IMR-90 (cell line): ENCODE measurements at regions not wholly inside any gene's neighbourhood (a gene's known extent, or its start where the extent isn't known, plus 50 kb on each side); places are given as distances from the start of the nearest gene placed in this dataset.

Experiments used
- ATAC-seq: fragments of 200-7000 bp; cut with Tn5 transposase; 2 replicates; pipeline ENCODE4 v1.9.1; 2020; ENCODE audit warnings: low read depth, mild to moderate bottlenecking, moderate library complexity
- BruUV-seq: library from RNA; stranded (reverse); fragments of 400-500 nt; replicated peaks from 2 replicates; lab custom pipeline; 2021; lab: Mats Ljungman, UMichigan
- CTCF ChIA-PET: fragments of 300-600 bp; formaldehyde crosslinking; extraction: SDS; loops from one replicate; lab custom pipeline; 2021; ENCODE audit warnings: antibody characterized with exemption; lab: Yijun Ruan, JAX
- POLR2A ChIA-PET: fragments of 300-600 bp; sonication (Branson Sonifier 250); formaldehyde crosslinking; loops from one replicate; lab custom pipeline; 2022; ENCODE audit warnings: antibody characterized with exemption; ENCODE audit not compliant: unreplicated experiment; lab: Charles Lee
- DNase-seq: peaks from one replicate; pipeline ENCODE4 v3.0.0; 2013
- H2AFZ ChIP-seq: replicated peaks from 2 replicates; pipeline ENCODE3; 2013; ENCODE audit warnings: low read length, mild to moderate bottlenecking; ENCODE audit not compliant: poor library complexity
- H2AK5ac ChIP-seq: 2 replicates; pipeline ENCODE4 v1.6.1; 2013; ENCODE audit warnings: low read depth, low read length, inconsistent platforms
- H2AK9ac ChIP-seq: replicated peaks from 2 replicates; pipeline ENCODE3; 2013; ENCODE audit warnings: mild to moderate bottlenecking, low read depth, low read length, moderate library complexity; ENCODE audit not compliant: poor library complexity
- H2BK120ac ChIP-seq: 2 replicates; pipeline ENCODE4 v1.6.1; 2013; ENCODE audit warnings: low read depth, low read length, inconsistent platforms
- H2BK15ac ChIP-seq: 3 replicates; pipeline ENCODE4 v1.6.1; 2013; ENCODE audit warnings: low read depth, low read length, inconsistent platforms
- H2BK20ac ChIP-seq: 2 replicates; pipeline ENCODE4 v1.6.1; 2013; ENCODE audit warnings: low read depth, mild to moderate bottlenecking, inconsistent platforms, low read length, moderate library complexity
- H2BK5ac ChIP-seq: 2 replicates; pipeline ENCODE4 v1.6.1; 2013; ENCODE audit warnings: mild to moderate bottlenecking, low read depth, low read length, inconsistent platforms; ENCODE audit not compliant: poor library complexity, severe bottlenecking
- H3K14ac ChIP-seq: replicated peaks from 2 replicates; pipeline ENCODE4 v1.6.1; 2013; ENCODE audit warnings: low read depth, low read length, inconsistent platforms
- H3K18ac ChIP-seq: 2 replicates; pipeline ENCODE4 v1.6.1; 2013; ENCODE audit warnings: low read depth, low read length, control low read depth
- H3K23ac ChIP-seq: 2 replicates; pipeline ENCODE4 v1.6.1; 2013; ENCODE audit warnings: low read depth, low read length, inconsistent platforms
- H3K27ac ChIP-seq: 2 replicates; pipeline ENCODE4 v1.5.1; 2013; ENCODE audit warnings: mild to moderate bottlenecking, control low read depth, low read length; ENCODE audit not compliant: insufficient read depth
- H3K27me3 ChIP-seq: 2 replicates; pipeline ENCODE4 v1.6.1; 2013; ENCODE audit warnings: low read length; ENCODE audit not compliant: control insufficient read depth, insufficient read depth
- H3K36me3 ChIP-seq: 2 replicates; pipeline ENCODE4 v1.6.1; 2013; ENCODE audit warnings: low read length, mixed read lengths; ENCODE audit not compliant: control insufficient read depth, insufficient read depth
- H3K4ac ChIP-seq: 2 replicates; pipeline ENCODE4 v1.6.1; 2013; ENCODE audit warnings: low read depth, low read length, inconsistent platforms
- H3K4me1 ChIP-seq: 2 replicates; pipeline ENCODE4 v1.6.1; 2013; ENCODE audit warnings: low read length, mixed read lengths; ENCODE audit not compliant: control insufficient read depth, insufficient read depth
- H3K4me2 ChIP-seq: 2 replicates; pipeline ENCODE4 v1.6.1; 2013; ENCODE audit warnings: low read depth, mild to moderate bottlenecking, control low read depth, low read length, moderate library complexity
- H3K4me3 ChIP-seq: 2 replicates; pipeline ENCODE4 v1.5.1; 2013; ENCODE audit warnings: low read depth, mild to moderate bottlenecking, control low read depth, low read length, moderate library complexity; ENCODE audit not compliant: insufficient read depth
- H3K56ac ChIP-seq: 2 replicates; pipeline ENCODE4 v1.6.1; 2013; ENCODE audit warnings: low read length, inconsistent platforms; ENCODE audit not compliant: insufficient read depth; ENCODE audit errors: extremely low read depth
- H3K79me1 ChIP-seq, 2 experiments: 2 replicates each; pipeline ENCODE4 v1.6.1; 2013; ENCODE audit warnings: low read length in 2 of 2, inconsistent platforms in 1 of 2, low read depth in 1 of 2
- H3K9ac ChIP-seq: 2 replicates; pipeline ENCODE4 v1.6.1; 2013; ENCODE audit warnings: low read depth, low read length, control low read depth
- H3K9me1 ChIP-seq: 2 replicates; pipeline ENCODE4 v1.6.1; 2013; ENCODE audit warnings: low read length, inconsistent platforms; ENCODE audit not compliant: insufficient read depth
- H3K9me3 ChIP-seq: 2 replicates; pipeline ENCODE4 v1.6.1; 2013; ENCODE audit warnings: low read length; ENCODE audit not compliant: control insufficient read depth, insufficient read depth
- H4K20me1 ChIP-seq: 2 replicates; pipeline ENCODE4 v1.6.1; 2013; ENCODE audit warnings: low read length, inconsistent platforms; ENCODE audit not compliant: insufficient read depth
- H4K5ac ChIP-seq: 2 replicates; pipeline ENCODE4 v1.6.1; 2013; ENCODE audit warnings: mild to moderate bottlenecking, low read depth, low read length, control low read depth
- H4K8ac ChIP-seq, 2 experiments: 2 replicates each; pipeline ENCODE4 v1.6.1; 2013; ENCODE audit warnings: low read depth in 2 of 2, low read length in 2 of 2, control low read depth in 1 of 2, inconsistent platforms in 1 of 2
- H4K91ac ChIP-seq: 2 replicates; pipeline ENCODE4 v1.6.1; 2013; ENCODE audit warnings: low read depth, low read length, inconsistent platforms; ENCODE audit not compliant: insufficient read depth
- BHLHE40 ChIP-seq: fragments of 150-350 bp; IDR thresholded peaks from 2 replicates; pipeline ENCODE4 v1.6.1; 2016; ENCODE audit warnings: mild to moderate bottlenecking, low read depth, low read length
- RAD21 ChIP-seq: IDR thresholded peaks from 2 replicates; pipeline ENCODE4 v1.6.1; 2012; ENCODE audit warnings: low read length, improper control_type of control experiment
- USF2 ChIP-seq: fragments of 150-350 bp; IDR thresholded peaks from 2 replicates; pipeline ENCODE4 v1.6.1; 2017; ENCODE audit warnings: mild to moderate bottlenecking, antibody characterized with exemption, low read length, low read depth
- WGBS, 2 experiments: methylation state at CpG; one replicate each; pipeline versions ENCODE4 v1.1.5 to v1.1.7; 2013; ENCODE audit warnings: missing lambda C conversion rate in 2 of 2; ENCODE audit not compliant: insufficient read length in 1 of 2; ENCODE audit errors: extremely low coverage in 2 of 2; 5-methylcytosine and 5-hydroxymethylcytosine counted together
- dilution Hi-C: fragments of 300-500 bp; cut with HindIII; formaldehyde crosslinking; loops from one replicate; pipeline ENCODE4 v1.14.3; 2018; ENCODE audit warnings: low sequenced_read_pairs; ENCODE audit not compliant: unreplicated experiment
- in situ Hi-C: fragments of 300-500 bp; cut with MboI; formaldehyde crosslinking; loops from 3 replicates; pipeline ENCODE4 v1.14.3; 2019; ENCODE audit warnings: low sequenced_read_pairs, inconsistent platforms, mixed read lengths
- intact Hi-C: fragments of 100-400 bp; cut with micrococcal nuclease; formaldehyde crosslinking; loops from 2 replicates; pipeline ENCODE4 v1.10.0; 2022

- ChIA-PET CTCF (no interaction called here), POLR2A (no interaction called here)
- ATAC-seq (no peak), DNase-seq (no peak)
- no peaks in the 10 kb centered on the region for H3K9me1 ChIP-seq
- no peak overlapping the region for H3K4me2 ChIP-seq
- no peak overlapping the region for H3K23ac ChIP-seq
- H3K27me3 ChIP-seq, result no peaks in the 10 kb centered on the region
- in situ Hi-C loops, result no loop called here
- no peaks in the 10 kb centered on the region for H3K9me3 ChIP-seq
- no peaks in the 10 kb centered on the region for H3K36me3 ChIP-seq
- no peak overlapping the region for H4K8ac ChIP-seq
- intact Hi-C loops, result no loop called here
- no peak overlapping the region for H3K14ac ChIP-seq
- no peak overlapping the region for H3K4ac ChIP-seq
- no peak overlapping the region for H3K9ac ChIP-seq
- H2BK20ac ChIP-seq, result no peak overlapping the region
- no peak overlapping the region for H2AK5ac ChIP-seq
- H2BK120ac ChIP-seq, result no peak overlapping the region
- TF ChIP-seq RAD21, result no peak
- TF ChIP-seq BHLHE40, result no peak
- no peak for TF ChIP-seq USF2
- no peaks in the 10 kb centered on the region for H3K79me1 ChIP-seq
- H3K56ac ChIP-seq, result no peak overlapping the region
- BruUV-seq, result no TSS peak
- H4K20me1 ChIP-seq, result no peaks in the 10 kb centered on the region
- no peak overlapping the region for H2AK9ac ChIP-seq
- no peak overlapping the region for H2BK5ac ChIP-seq
- no peak overlapping the region for H2BK15ac ChIP-seq
- H3K4me1 ChIP-seq, result no peaks in the 10 kb centered on the region
- no peak overlapping the region for H3K4me3 ChIP-seq
- WGBS, 2 experiments, result no CpG with 5 or more reads among the region's 2 CpGs
- dilution Hi-C loops, result no loop called here
- no peak overlapping the region for H3K27ac ChIP-seq
- no peak overlapping the region for H4K5ac ChIP-seq
- H2AFZ ChIP-seq, result no peak overlapping the region
- no peak overlapping the region for H4K91ac ChIP-seq
- H3K18ac ChIP-seq, result no peak overlapping the region
Measured at GRCh38 chr7:91717681-91718470, 162.6 kb downstream of the MTERF1 start.
